Transverse colon (tissue), 3 donors: ENCODE measurements at regions not wholly inside any gene's neighbourhood (a gene's known extent, or its start where the extent isn't known, plus 50 kb on each side); places are given as distances from the start of the nearest gene placed in this dataset.

Source experiments
- CTCF ChIP-seq, 5 experiments: fragments of 200-600 bp in 3 of 5; fragments of 450-650 bp in 2 of 5; sonication (generic) in 3 of 5; IDR thresholded peaks; 1 replicate in 2 of 5; 2 replicates in 3 of 5; pipeline ENCODE4 v1.5.1; 2016 to 2017; ENCODE audit warnings: antibody characterized with exemption in 5 of 5, inconsistent platforms in 3 of 5, mild to moderate bottlenecking in 2 of 5, moderate library complexity in 1 of 5
- EP300 ChIP-seq: sonication (generic); formaldehyde crosslinking; IDR thresholded peaks from one replicate; pipeline ENCODE4 v1.6.1; 2017; ENCODE audit warnings: antibody characterized with exemption, low read depth

- TF ChIP-seq EP300 (no peak), CTCF (IDR thresholded peaks at IDR 0.05) (no peak)
Observed at GRCh38 chr4:170675568-170676262, 586.0 kb upstream of the AADAT start.
